G401.6 (cell line): ENCODE measurements at regions not wholly inside any gene's neighbourhood (a gene's known extent, or its start where the extent isn't known, plus 50 kb on each side); places are given as distances from the start of the nearest gene placed in this dataset.

Experiments used
- FAIRE-seq: peaks from 2 replicates; lab custom pipeline; 2012; peaks lifted over from hg19 to GRCh38; lab: Jason Lieb, UNC

- no peak for FAIRE-seq
Observed at GRCh38 chr14:71467361-71467811, 464.8 kb upstream of the RGS6 start.

DNA sequence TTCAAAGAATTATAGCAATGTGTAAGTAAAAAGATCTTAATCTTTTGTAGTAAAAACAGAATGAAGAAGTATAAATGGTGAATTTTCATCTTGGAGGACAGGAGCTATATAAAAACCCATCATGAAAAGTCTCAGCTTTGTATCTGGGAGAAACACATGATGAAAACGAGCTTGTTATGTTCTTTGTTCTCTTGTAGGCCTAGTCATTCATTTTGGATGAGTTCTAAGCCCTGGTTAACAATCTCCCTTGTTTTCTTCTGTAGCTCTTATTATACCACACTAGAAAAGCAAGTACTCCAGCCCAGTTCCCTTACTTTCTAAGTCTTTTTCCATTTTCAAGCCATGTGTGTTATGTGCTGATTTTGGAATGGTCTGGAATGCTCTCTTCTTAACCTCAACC, 463.5 kb upstream of the RGS6 start:
- FAIRE-seq = no peak

DNA sequence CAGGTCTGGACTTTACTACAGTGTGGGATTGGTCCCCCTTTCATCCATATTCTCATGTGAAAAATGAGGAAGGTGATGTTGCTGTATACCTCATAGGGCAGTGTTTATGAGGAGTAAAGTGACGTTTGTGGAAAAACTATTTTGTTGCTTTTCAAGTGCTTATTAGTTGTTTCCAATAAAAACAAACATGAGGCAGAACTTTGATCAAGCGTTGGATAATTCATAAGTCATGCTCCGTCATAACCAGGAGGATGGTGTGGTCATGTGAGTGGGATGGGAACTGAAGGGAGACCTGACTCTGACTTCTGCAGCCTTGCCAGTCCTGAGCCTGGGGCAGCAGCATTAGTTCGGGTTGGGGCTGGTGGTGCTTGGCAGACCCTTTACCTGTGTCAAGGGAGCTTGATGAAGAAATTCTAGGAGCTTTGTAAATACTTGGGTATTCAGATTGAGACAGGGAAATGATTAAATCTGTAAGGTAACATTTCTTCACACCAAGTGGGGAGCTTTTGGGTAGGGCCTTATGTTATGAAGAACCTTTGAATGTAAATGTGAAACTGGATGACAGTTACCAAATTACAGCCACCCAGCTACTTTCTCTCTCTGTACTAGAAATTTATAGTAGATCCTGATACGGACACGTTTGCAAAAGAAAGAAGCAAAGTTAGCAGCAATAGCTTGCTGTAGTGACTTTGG, 462.4 kb upstream of the RGS6 start:
- FAIRE-seq = no peak

GRCh38 chr14:71471634-71472355, 460.4 kb upstream of the RGS6 start:
- no peak for FAIRE-seq

DNA sequence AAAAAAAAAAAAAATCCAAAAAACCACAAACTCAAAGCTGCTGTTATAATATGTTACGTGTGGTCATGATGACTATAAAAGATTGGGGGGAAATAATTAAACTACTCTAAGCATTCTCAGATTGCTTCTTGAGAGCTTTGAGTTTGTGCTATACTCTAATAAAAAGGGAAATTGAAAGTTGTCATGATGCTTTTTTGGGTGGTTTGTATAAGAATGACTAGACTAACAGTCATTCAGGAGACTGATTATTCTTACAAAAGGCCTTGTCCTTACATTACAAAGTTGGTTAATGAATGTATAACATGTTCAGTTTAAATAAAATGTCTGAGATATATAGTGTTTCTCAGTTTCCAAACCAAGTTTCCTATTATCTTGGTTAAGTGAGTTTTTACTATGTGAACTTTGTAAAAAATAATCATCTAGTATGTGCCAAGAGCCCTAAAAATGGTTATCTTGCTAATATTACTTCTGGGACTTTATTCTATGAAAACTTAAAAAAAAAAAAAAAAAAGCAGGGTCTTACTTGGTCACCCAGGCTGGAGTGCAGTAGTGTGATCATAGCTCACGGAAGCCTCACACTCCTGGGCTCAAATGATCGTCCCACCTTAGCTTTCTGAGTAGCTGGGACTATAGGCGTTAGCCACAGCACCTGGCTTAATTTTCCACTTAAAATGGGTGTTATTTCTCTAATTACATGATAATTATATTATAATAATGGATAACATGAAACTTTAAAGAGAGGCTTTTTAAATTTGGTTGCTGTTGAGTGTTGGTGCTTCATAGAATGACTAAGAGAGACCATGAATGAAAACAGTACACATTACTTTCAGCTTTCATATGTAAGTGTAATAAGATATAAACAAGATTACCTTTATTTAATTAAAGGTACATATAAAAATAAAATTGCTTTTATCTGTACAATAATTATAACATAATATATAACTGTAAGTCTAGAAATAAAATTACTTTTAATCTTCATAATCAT, 459.6 kb upstream of the RGS6 start:
- peak; percentile 59 for FAIRE-seq

DNA sequence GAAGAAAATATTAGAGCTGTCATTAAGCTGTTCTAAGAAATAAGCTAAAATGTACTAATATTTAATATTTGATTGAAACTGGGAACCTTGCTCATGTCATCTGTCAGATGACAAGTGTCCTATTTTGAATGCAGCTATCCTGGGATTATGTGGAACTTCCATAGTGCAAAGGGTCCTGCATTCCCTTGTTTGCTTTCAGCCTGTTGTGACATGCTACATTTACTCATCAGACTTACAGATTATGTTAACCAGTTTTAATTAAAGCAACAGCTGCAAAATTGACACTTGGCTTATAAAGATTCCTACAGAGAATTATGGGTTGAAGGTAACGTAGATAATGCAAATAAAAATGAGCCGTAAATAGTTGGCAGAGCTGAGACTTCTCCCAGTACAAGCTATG, 458.4 kb upstream of the RGS6 start:
- FAIRE-seq = no peak

DNA sequence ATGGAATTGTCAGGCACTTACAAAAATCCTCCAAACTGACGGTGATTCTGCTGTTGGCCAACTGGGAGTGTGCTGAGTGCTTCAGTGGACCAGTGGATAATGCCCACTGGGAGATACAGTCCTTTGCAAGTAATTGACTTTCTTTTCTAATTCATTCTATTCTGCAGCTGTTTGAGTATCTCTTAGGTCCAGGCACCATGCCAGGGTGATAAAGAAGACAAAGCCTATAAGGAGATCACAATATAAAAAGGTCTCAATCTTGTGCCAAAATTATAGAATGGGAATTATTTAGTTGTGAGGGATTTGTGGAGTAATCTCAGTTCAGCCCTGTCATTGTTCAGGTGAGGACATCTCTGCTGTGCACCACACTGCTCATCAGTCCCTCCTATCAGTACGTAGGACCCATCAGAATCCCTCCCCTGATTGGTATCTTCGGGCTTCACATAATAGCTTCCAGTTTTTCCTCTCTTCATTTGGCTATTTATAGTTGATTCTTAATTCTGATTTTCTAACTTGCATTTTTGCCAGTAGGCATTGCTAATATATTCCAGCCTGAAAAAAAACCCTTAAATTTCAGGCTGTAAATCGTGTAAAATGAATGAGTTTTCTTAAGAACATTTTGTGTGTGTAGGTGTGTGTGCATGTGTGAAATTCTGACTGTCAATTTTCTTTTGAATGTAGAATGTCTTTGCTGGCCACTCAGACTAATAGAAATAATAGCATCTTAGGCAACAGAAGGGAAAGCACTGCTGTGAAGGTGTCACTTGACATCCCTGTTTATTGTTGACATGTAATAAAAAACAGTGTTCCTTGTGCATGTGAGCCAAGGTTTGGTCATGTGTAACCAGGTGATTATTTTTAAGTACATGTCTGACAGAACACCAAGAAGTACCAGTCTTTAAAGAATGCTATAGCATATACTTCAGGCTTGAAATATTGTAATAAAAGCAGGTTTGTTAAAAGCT, 457.6 kb upstream of the RGS6 start:
- no peak for FAIRE-seq

DNA sequence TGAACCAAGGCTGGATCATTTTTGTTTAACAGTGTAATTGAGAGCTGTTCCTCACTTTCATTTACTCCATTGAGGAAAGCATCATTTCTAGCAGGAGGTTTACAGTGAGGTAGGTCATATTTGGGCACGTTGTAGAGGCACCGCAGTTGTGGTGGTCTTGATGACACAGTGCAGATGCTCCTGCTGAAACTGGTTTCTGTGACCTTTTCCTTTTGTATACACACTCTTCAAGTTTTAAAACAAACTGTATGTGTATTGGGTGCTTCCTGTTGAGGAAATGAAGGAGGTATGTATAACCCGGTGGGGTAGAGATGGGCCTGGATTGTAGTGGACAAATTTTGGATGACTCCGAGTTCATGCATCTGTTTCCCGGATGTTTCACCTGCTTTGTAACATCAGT, 456.3 kb upstream of the RGS6 start:
- FAIRE-seq = no peak

GRCh38 chr14:71478542-71478941, 453.7 kb upstream of the RGS6 start:
- no peak for FAIRE-seq

- FAIRE-seq = no peak
Observed at GRCh38 chr14:71481021-71481654, 451.1 kb upstream of the RGS6 start.

DNA sequence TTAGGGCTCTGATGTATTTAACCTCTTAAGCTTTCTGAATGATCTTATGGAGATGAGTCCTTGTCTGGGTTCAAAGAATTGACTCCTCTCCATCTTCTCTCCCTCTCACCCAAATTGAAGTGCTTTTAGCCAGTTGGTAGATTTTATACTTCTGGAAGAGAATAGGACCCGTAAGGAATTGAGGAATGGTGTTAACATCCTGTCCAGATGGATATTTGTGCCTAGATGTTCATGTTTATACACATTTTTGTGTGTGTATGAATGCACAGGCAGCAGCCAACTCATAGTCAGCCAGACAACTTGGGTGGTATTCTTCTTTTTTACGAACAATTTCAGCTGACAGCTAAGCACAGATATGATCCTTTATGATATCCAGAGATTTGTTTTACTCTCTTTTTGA, 449.6 kb upstream of the RGS6 start:
- no peak for FAIRE-seq

GRCh38 chr14:71483154-71483553, 449.1 kb upstream of the RGS6 start:
- FAIRE-seq = no peak

DNA sequence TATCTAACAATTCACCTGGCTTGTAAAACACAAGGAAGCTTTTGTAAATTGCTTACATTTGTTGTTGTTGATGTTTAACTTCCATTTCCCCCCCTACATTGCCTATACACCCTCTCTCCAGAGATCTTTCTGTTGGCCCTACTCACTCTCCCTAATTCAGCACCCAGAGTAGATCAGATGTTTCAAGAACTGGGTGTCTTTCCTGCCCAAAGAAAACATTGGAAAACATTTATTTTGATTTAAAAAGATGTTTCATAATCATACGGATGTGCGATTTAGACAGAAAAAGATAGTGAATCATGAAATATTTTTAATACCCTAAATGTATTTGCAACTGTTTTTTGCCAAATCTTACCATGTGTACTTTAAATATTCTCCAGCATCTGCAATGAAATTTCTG, 446.4 kb upstream of the RGS6 start:
- FAIRE-seq = no peak

DNA sequence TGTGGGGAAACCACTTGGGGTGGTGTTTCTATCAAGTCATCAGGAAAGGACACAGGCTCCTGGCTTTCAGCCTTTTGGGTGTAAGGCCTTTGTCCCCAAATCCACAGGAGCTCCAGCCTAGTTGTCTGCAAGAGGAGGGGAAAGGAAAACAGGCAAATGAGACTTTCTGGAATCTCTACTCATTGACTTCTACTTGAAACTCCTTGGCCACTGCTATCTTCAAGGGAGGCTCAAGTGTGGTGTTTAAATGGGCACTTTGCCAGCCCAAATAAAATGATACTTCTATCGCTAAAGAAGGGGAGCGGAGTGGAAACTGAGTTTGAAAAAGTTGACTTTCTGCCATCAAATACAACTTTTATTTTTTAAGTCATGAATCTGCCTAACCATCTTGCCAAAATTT, 445.9 kb upstream of the RGS6 start:
- FAIRE-seq = no peak

DNA sequence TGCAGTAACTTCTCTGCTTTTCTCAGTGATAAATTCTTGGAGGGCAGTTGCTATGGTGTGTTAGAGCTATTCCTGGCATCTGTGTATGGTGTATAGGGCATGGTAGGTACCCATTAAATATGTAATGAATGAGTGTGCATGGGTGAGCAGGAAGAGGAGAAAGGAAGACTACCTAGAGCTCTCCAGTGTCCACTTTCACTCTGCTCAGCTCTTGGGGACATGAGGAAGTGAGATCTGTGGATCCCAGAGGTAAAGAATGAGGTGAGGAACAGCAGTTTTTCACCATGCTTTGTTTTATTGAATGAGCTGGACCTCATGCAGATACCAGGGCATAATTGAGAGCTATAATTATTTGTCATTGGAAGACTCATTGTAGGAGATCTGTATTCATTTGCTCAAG, 444.8 kb upstream of the RGS6 start:
- FAIRE-seq = no peak

- FAIRE-seq = no peak
Observed at GRCh38 chr14:71487941-71488340, 444.3 kb upstream of the RGS6 start.

DNA sequence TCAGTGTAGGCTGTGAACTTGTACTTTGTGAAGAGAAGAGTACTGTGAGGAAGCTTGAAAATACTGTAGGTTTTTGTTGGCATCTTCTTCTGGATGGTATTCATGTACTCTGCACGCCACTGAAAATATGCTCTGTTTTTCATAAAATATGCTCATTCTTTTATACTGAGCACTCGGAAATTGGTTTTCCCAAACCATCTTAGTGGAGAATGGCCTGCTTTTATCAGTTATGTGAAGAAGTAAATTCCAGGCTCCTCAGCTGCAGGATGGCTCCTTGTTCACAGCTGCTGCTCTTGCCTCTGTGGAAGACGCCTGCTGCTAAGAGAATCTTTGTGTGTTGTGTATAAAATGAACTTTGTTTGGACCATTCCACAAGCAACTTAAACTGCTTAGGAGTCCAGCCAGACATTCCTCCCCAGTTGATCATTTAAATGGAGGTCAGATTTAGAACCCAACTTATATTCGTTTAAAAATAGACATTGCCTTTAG, 443.5 kb upstream of the RGS6 start:
- FAIRE-seq = no peak

DNA sequence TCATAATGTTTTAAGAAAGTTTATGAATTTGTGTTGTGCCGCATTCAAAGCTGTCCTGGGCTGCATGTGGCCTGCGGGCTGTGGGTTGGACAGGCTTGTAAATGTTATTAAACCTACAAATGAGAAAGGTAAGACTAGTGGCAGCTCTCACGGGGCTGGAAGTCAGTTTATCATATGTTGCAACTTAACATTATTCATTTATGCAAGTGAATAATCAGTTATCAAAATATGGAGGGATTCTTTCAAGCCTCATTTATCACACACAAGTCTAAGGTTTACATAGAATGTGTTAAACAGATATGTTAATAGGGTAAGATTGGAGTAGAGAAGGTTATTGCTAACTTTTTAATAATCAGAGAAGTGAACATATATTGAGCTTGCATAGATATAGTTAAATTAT, 442.5 kb upstream of the RGS6 start:
- FAIRE-seq = peak; percentile 57

GRCh38 chr14:71491931-71492330, 440.3 kb upstream of the RGS6 start:
- no peak for FAIRE-seq

DNA sequence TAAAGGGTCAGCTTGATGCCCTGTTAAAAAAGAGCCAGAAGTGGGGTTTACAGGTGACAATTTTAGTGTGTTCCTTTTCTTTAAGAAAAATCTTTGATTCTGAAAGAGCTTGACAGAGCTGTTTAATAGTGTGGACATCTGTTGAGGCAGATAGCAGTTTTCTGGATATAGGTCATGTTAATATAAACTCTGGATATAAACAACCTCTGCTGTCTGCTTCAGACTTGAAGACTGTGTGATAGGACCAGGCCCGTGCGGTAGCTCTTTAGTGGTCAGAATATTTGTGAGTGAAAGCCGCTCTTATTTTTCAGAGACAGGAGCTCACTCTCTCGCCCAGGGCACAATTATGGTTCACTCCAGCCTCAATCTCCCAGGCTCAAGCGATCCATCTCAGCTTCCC, 439.9 kb upstream of the RGS6 start:
- FAIRE-seq = no peak

- no peak for FAIRE-seq
Observed at GRCh38 chr14:71497645-71498086, 434.6 kb upstream of the RGS6 start.
